Activated T-helper 9 cell treated with anti-CD3 and anti-CD28 coated beads, Interleukin-2, amount 50 U/mL, for 16 hours (primary cell): ENCODE measurements at regions not wholly inside any gene's neighbourhood (a gene's known extent, or its start where the extent isn't known, plus 50 kb on each side); places are given as distances from the start of the nearest gene placed in this dataset.

Source experiments
- DNase-seq: peaks from one replicate; pipeline ENCODE4 v3.0.0-alpha.2; 2020; ENCODE audit warnings: low read depth

- DNase-seq: no peak
These were observed 64.7 kb downstream of the ARRDC4 start for GRCh38 chr15:98025237-98025636.

- DNase-seq: no peak
These were observed 74.2 kb downstream of the ARRDC4 start for GRCh38 chr15:98034731-98035130.

- DNase-seq: no peak
These were observed 74.6 kb downstream of the ARRDC4 start for GRCh38 chr15:98035134-98035533.

GRCh38 chr15:98035577-98036010 is 75.1 kb downstream of the ARRDC4 start:
- DNase-seq: no peak

- DNase-seq: no peak
These were observed 79.1 kb downstream of the ARRDC4 start for GRCh38 chr15:98039596-98039995.

GRCh38 chr15:98040146-98040545 is 79.6 kb downstream of the ARRDC4 start:
- DNase-seq: no peak

- DNase-seq: no peak
These were observed 82.9 kb downstream of the ARRDC4 start for GRCh38 chr15:98043160-98044014.

GRCh38 chr15:98051734-98052133 is 91.2 kb downstream of the ARRDC4 start:
- no peak for DNase-seq

- no peak for DNase-seq
These were observed 97.0 kb downstream of the ARRDC4 start for GRCh38 chr15:98057453-98057852.

GRCh38 chr15:98062869-98063268 is 102.4 kb downstream of the ARRDC4 start:
- DNase-seq: no peak

GRCh38 chr15:98063315-98063714 is 102.8 kb downstream of the ARRDC4 start:
- DNase-seq: no peak

GRCh38 chr15:98063871-98064270 is 103.4 kb downstream of the ARRDC4 start:
- DNase-seq: no peak

- no peak for DNase-seq
These were observed 106.8 kb downstream of the ARRDC4 start for GRCh38 chr15:98067339-98067738.

- DNase-seq: no peak
These were observed 108.8 kb downstream of the ARRDC4 start for GRCh38 chr15:98069256-98069655.

GRCh38 chr15:98070137-98070536 is 109.6 kb downstream of the ARRDC4 start:
- DNase-seq: no peak

GRCh38 chr15:98071786-98072185 is 111.3 kb downstream of the ARRDC4 start:
- DNase-seq: no peak

GRCh38 chr15:98075441-98075840 is 114.9 kb downstream of the ARRDC4 start:
- DNase-seq: no peak

- no peak for DNase-seq
These were observed 115.7 kb downstream of the ARRDC4 start for GRCh38 chr15:98076021-98076816.

- no peak for DNase-seq
These were observed 116.7 kb downstream of the ARRDC4 start for GRCh38 chr15:98077186-98077585.

GRCh38 chr15:98080791-98081190 is 120.3 kb downstream of the ARRDC4 start:
- no peak for DNase-seq

- DNase-seq: no peak
These were observed 122.9 kb downstream of the ARRDC4 start for GRCh38 chr15:98083203-98083910.

GRCh38 chr15:98085003-98085639 is 124.6 kb downstream of the ARRDC4 start:
- no peak for DNase-seq
